GM23248 (cell line): ENCODE measurements at regions not wholly inside any gene's neighbourhood (a gene's known extent, or its start where the extent isn't known, plus 50 kb on each side); places are given as distances from the start of the nearest gene placed in this dataset.

Source experiments
- DNase-seq: peaks from one replicate; pipeline ENCODE4 v3.0.0-alpha.2; 2015
- H2AFZ ChIP-seq: fragments of 200-600 bp; sonication (generic); 2 replicates; pipeline ENCODE4 v1.6.1; 2016; ENCODE audit warnings: antibody characterized with exemption
- H3F3A ChIP-seq: fragments of 200-600 bp; sonication (generic); 2 replicates; pipeline ENCODE4 v1.6.1; 2016; ENCODE audit warnings: mild to moderate bottlenecking, antibody characterized with exemption, mixed run types; ENCODE audit not compliant: insufficient read depth
- H3K27ac ChIP-seq: fragments of 200-600 bp; sonication (generic); 2 replicates; pipeline ENCODE4 v1.5.1; 2016; ENCODE audit warnings: mild to moderate bottlenecking
- H3K27me3 ChIP-seq: fragments of 200-600 bp; sonication (generic); replicated peaks from 2 replicates; pipeline ENCODE4 v1.6.1; 2016; ENCODE audit warnings: mild to moderate bottlenecking; ENCODE audit not compliant: insufficient read depth
- H3K36me3 ChIP-seq: fragments of 200-600 bp; sonication (generic); 2 replicates; pipeline ENCODE4 v1.6.1; 2016; ENCODE audit warnings: low read depth, mild to moderate bottlenecking
- H3K4me1 ChIP-seq: fragments of 200-600 bp; sonication (generic); 2 replicates; pipeline ENCODE4 v1.6.1; 2016; ENCODE audit warnings: mild to moderate bottlenecking; ENCODE audit not compliant: insufficient read depth
- H3K4me2 ChIP-seq: fragments of 200-600 bp; sonication (generic); one replicate; pipeline ENCODE4 v1.6.1; 2016; ENCODE audit warnings: mild to moderate bottlenecking; ENCODE audit not compliant: unreplicated experiment
- H3K4me3 ChIP-seq: fragments of 200-600 bp; sonication (generic); 2 replicates; pipeline ENCODE4 v1.5.1; 2016; ENCODE audit warnings: mild to moderate bottlenecking
- H3K79me2 ChIP-seq: fragments of 200-600 bp; sonication (generic); 2 replicates; pipeline ENCODE4 v1.6.1; 2016; ENCODE audit warnings: mild to moderate bottlenecking; ENCODE audit not compliant: insufficient read depth
- H3K9ac ChIP-seq: fragments of 200-600 bp; sonication (generic); 2 replicates; pipeline ENCODE4 v1.6.1; 2016; ENCODE audit warnings: mild to moderate bottlenecking
- H3K9me2 ChIP-seq: fragments of 200-600 bp; sonication (generic); 2 replicates; pipeline ENCODE4 v1.6.1; 2016; ENCODE audit warnings: mixed run types, mild to moderate bottlenecking, moderate library complexity; ENCODE audit not compliant: insufficient read depth
- H3K9me3 ChIP-seq: fragments of 200-600 bp; sonication (generic); one replicate; pipeline ENCODE4 v1.6.1; 2017; ENCODE audit warnings: low read depth
- H4K20me1 ChIP-seq: fragments of 200-600 bp; sonication (generic); 2 replicates; pipeline ENCODE4 v1.6.0; 2016; ENCODE audit not compliant: insufficient read depth
- EZH2 ChIP-seq: fragments of 200-600 bp; sonication (generic); IDR thresholded peaks from 2 replicates; pipeline ENCODE4 v1.6.1; 2018; ENCODE audit warnings: antibody characterized with exemption, mild to moderate bottlenecking; ENCODE audit not compliant: insufficient read depth, poor library complexity, severe bottlenecking
- EZH2phosphoT487 ChIP-seq: fragments of 200-600 bp; sonication (generic); IDR thresholded peaks from 2 replicates; pipeline ENCODE4 v1.6.1; 2018; ENCODE audit warnings: antibody characterized with exemption, moderate library complexity, mild to moderate bottlenecking, low read depth; ENCODE audit not compliant: insufficient read depth
- WGBS, 2 experiments: methylation state at CpG; one replicate each; pipeline ENCODE4 v1.1.6; 2015 to 2017; ENCODE audit warnings: low lambda C conversion rate in 2 of 2, low coverage in 1 of 2; ENCODE audit errors: missing lambda C conversion rate in 2 of 2; 5-methylcytosine and 5-hydroxymethylcytosine counted together
- in situ Hi-C: fragments of 300-500 bp; cut with MboI; formaldehyde crosslinking; loops from 2 replicates; pipeline ENCODE4 v1.15.0; 2020

DNA sequence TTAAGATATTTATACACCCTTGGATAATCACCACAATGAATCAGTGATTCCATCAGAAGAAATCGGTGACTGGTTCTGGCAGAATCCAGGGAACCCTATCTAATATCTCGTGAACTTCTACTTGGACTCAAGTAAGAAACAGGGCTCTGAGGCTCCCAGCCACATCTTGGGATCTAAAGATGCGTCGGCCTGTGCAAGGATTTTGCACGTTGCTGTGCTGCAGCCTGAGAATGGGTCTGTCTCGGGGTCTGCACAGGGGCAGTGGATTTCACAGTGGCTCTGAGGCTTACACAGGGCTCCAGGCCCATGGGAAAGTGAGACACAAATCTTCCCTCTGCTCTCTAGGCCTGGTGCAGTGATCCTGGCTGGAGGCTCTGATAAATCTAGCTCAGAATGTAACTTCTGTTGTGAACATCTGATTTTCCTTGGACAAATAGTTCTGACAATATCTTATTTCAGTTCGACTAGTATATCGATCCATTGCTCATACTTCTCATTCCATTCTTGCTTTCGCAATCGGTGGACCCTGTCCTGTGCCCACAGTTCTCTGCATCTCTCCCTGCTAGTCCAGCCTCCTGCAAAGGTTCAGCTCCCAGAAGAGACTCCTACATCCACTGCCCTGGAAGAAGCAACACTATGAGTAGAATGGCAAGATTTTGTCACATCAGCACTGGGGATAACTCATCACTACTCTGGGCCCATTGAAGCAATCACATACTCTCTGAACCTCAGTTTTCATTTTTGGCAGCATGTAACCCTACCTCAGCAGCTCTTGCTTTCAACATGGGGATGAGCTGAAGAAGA lies 105.5 kb upstream of the TOP3B start:
- TF ChIP-seq EZH2 (no peak), EZH2phosphoT487 (no peak)
- Histone ChIP-seq H3K9ac (no peak overlapping the region), H3K27ac (no peak overlapping the region), H3K36me3 (no peaks in the 10 kb centered on the region), H3K4me3 (no peak overlapping the region), H3K4me1 (0 out of 2 replicates have a peak, but pooled peaks cover 5% of the 10 kb centered on the region), H3K9me3 (no peaks in the 10 kb centered on the region), H3K79me2 (no peaks in the 10 kb centered on the region), H3K4me2 (no peak overlapping the region), H3F3A (no peaks in the 10 kb centered on the region), H3K9me2 (no peaks in the 10 kb centered on the region), H2AFZ (no peak overlapping the region), H3K27me3 (peaks cover 16% of the 10 kb centered on the region), H4K20me1 (no peaks in the 10 kb centered on the region)
- DNase-seq, result no peak
- WGBS, 2 experiments, result 73 to 74% methylated on average over 10 of the region's 10 CpGs
- in situ Hi-C loops, result no loop called here

DNA sequence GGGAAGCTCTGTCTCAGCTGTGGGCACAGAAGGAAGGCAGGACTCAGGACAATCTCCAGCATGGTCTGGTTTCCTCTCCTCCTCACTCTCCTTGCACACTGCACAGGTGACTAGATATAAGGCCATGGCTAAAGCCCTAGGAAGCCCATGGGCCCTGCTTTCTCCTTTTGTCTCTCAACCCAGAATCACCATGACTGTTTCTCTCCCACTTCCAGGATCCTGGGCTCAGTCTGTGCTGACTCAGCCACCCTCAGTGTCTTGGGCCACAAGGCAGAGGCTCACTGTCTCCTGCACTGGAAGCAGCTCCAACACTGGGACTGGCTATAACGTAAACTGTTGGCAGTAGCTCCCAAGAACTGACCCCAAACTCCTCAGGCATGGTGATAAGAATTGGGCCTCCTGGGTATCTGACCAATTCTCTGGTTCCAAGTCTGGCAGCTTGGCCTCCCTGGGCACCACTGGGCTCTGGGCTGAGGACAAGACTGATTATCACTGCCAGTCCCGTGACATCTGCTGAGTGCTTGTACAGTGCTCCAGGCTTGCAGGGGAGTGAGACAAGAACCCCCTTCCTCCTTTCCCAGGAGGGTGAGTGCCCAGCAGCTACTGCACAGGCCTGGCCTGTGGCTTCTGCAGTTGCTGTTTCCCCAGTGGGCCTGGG lies 104.0 kb upstream of the TOP3B start:
- Histone ChIP-seq H3K79me2 (no peaks in the 10 kb centered on the region), H2AFZ (no peak overlapping the region), H3K9me3 (no peaks in the 10 kb centered on the region), H3K4me2 (no peak overlapping the region), H3K9ac (no peak overlapping the region), H4K20me1 (no peaks in the 10 kb centered on the region), H3K27me3 (peaks cover 16% of the 10 kb centered on the region), H3K4me3 (no peak overlapping the region), H3F3A (no peaks in the 10 kb centered on the region), H3K27ac (no peak overlapping the region), H3K36me3 (no peaks in the 10 kb centered on the region), H3K9me2 (no peaks in the 10 kb centered on the region), H3K4me1 (0 out of 2 replicates have a peak, but pooled peaks cover 5% of the 10 kb centered on the region)
- no peak for TF ChIP-seq EZH2phosphoT487
- TF ChIP-seq EZH2, result no peak
- in situ Hi-C loops, result no loop called here
- WGBS, 2 experiments, result 36 to 59% methylated on average over 2 of the region's 2 CpGs
- peak; percentile 60 for DNase-seq

DNA sequence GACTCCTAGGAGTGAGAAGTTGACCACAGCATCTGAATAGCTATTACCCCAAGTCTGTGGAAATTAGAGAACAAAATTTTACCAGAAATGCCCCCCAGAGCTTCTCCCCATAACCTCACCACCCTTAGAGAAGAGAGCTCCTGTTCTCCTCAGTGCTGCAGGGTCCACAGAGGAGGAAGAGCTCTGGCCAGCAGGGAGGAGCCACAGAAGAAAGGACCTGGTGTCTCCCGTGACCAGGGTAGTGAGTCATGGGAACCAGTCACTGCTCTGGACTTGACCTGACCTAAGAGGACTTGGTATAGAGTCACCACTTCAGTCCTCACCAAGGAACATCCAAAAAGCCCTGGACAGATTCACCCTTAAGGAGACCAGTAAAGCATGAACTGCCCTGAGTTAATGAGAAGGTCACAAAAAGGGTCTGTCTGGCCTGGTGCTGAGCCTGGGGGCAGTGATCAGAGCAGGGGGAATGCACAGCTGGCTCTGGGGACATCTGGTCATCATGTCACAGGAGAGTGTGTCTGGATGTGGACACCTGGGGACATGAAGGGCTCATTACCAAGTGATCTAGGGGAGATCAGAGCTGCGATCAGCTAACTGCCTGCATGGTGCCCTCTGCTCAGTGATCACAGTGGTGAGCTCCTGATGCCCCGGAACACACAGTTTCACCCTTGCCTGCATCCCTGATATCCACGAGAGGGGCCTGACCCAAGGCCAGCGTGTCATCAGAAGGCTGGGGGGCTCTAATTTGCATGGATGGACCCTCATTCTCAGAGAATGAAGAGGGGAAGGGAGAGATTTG lies 103.3 kb upstream of the TOP3B start:
- no peak overlapping the region for H2AFZ ChIP-seq
- 44 to 49% methylated on average over 5 of the region's 5 CpGs for WGBS, 2 experiments
- peak; percentile 68 for DNase-seq

DNA sequence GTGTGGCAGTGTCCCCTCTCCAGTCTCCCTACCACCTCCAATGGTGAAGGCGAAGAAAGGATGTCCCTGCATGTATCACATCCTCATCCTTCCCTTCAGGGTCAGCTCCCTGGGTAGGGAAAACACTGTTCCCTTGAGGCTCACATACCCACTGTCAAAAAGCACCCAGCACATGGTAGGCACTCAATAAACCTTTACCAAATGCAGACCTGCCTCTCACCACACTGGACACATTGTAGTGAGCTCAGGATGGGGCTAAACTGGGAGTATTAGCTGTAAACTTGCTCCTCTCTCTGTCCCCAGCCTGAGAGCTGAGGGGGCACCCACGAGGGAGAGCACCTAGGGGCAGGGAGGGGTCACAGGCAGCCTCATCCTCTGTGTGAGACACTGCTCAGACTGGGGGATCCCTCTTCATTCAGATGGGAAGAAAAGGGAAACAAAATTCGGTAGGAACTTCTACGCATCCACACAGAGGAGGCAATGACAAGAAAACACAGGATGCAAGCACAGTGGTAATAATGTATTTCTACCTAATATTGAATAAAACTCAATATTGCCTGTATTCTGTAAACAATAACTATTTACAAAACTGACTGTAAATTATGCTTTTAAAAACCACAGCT lies 101.6 kb upstream of the TOP3B start:
- no peak for TF ChIP-seq EZH2
- no peak for TF ChIP-seq EZH2phosphoT487
- Histone ChIP-seq H4K20me1 (no peaks in the 10 kb centered on the region), H3K9ac (no peak overlapping the region), H3K79me2 (no peaks in the 10 kb centered on the region), H3K4me2 (no peak overlapping the region), H3K9me2 (no peaks in the 10 kb centered on the region), H3K27me3 (peaks cover 11% of the 10 kb centered on the region), H2AFZ (no peak overlapping the region), H3K36me3 (no peaks in the 10 kb centered on the region), H3K27ac (no peak overlapping the region), H3F3A (no peaks in the 10 kb centered on the region), H3K9me3 (no peaks in the 10 kb centered on the region), H3K4me3 (no peak overlapping the region), H3K4me1 (0 out of 2 replicates have a peak, but pooled peaks cover 5% of the 10 kb centered on the region)
- DNase-seq, result no peak
- 7 to 10% methylated on average over 4 of the region's 4 CpGs for WGBS, 2 experiments
- in situ Hi-C loops, result no loop called here

More for the DNA sequence above, 103.3 kb upstream of the TOP3B start:
- H3K9me2 ChIP-seq, result no peaks in the 10 kb centered on the region
- H3K4me1 ChIP-seq, result 0 out of 2 replicates have a peak, but pooled peaks cover 5% of the 10 kb centered on the region
- no peaks in the 10 kb centered on the region for H3K36me3 ChIP-seq
- no peaks in the 10 kb centered on the region for H3K9me3 ChIP-seq
- no peak overlapping the region for H3K4me3 ChIP-seq
- no peaks in the 10 kb centered on the region for H4K20me1 ChIP-seq
- H3K27me3 ChIP-seq, result peaks cover 19% of the 10 kb centered on the region
- in situ Hi-C loops, result no loop called here
- H3K4me2 ChIP-seq, result no peak overlapping the region
- no peaks in the 10 kb centered on the region for H3K79me2 ChIP-seq
- H3F3A ChIP-seq, result no peaks in the 10 kb centered on the region
- no peak for TF ChIP-seq EZH2phosphoT487
- TF ChIP-seq EZH2, result no peak
- no peak overlapping the region for H3K27ac ChIP-seq
- H3K9ac ChIP-seq, result no peak overlapping the region
